Spleen (tissue), 11 donors: ENCODE measurements at regions not wholly inside any gene's neighbourhood (a gene's known extent, or its start where the extent isn't known, plus 50 kb on each side); places are given as distances from the start of the nearest gene placed in this dataset.

ENCODE experiments used
- DNase-seq: peaks from one replicate; pipeline ENCODE4 v3.0.0-alpha.2; 2020
- H3K27ac ChIP-seq, 8 donors: fragments of 200-600 bp; sonication (generic) in 7 of 8; 1 replicate in 4 of 8; 2 replicates in 4 of 8; pipeline versions ENCODE4 v1.5.0 to v1.8.0; 2016 to 2021; ENCODE audit warnings: inconsistent platforms in 4 of 8, mild to moderate bottlenecking in 4 of 8, moderate library complexity in 1 of 8
- H3K27me3 ChIP-seq, 7 donors: fragments of 200-600 bp; sonication (generic) in 6 of 7; replicated peaks in 1 of 7; 1 replicate in 4 of 7; 2 replicates in 3 of 7; pipeline versions ENCODE4 v1.5.0 to v1.8.0; 2016 to 2021; ENCODE audit warnings: inconsistent platforms in 3 of 7, mild to moderate bottlenecking in 1 of 7
- H3K36me3 ChIP-seq, 6 donors: fragments of 200-600 bp; sonication (generic) in 5 of 6; 1 replicate in 4 of 6; 2 replicates in 2 of 6; pipeline versions ENCODE4 v1.5.0 to v1.8.0; 2016 to 2021; ENCODE audit warnings: inconsistent platforms in 2 of 6
- H3K4me1 ChIP-seq, 6 donors: fragments of 200-600 bp; sonication (generic) in 5 of 6; 1 replicate in 3 of 6; 2 replicates in 3 of 6; pipeline versions ENCODE4 v1.5.0 to v1.8.0; 2016 to 2021; ENCODE audit warnings: inconsistent platforms in 3 of 6
- H3K4me3 ChIP-seq, 8 donors: fragments of 200-600 bp; sonication (generic) in 7 of 8; 1 replicate in 4 of 8; 2 replicates in 4 of 8; pipeline versions ENCODE4 v1.5.0 to v1.8.0; 2016 to 2021; ENCODE audit warnings: inconsistent platforms in 4 of 8, mild to moderate bottlenecking in 4 of 8, moderate library complexity in 2 of 8
- H3K9me3 ChIP-seq, 8 donors: fragments of 200-600 bp; sonication (generic) in 7 of 8; 1 replicate in 4 of 8; 2 replicates in 4 of 8; pipeline versions ENCODE4 v1.5.0 to v1.8.0; 2016 to 2021; ENCODE audit warnings: inconsistent platforms in 4 of 8
- POLR2A ChIP-seq, 3 donors: fragments of 450-650 bp; IDR thresholded peaks; one replicate each; pipeline ENCODE4 v1.5.1; 2017; ENCODE audit warnings: antibody characterized with exemption in 3 of 3, mild to moderate bottlenecking in 1 of 3
- POLR2AphosphoS5 ChIP-seq, 3 donors: sonication (generic); formaldehyde crosslinking; IDR thresholded peaks; one replicate each; pipeline ENCODE4 v1.5.1; 2017; ENCODE audit warnings: antibody characterized with exemption in 3 of 3
- WGBS, 5 donors: extraction: QIAGEN DNeasy Blood & Tissue Kit in 3 of 5; methylation state at CpG; one replicate each; pipeline versions ENCODE4 v1.1.5 to v1.1.7; 2013 to 2018; 5-methylcytosine and 5-hydroxymethylcytosine counted together
- intact Hi-C: fragments of 100-400 bp; cut with DNase I; formaldehyde crosslinking; loops from one replicate; pipeline ENCODE4 v1.15.0; 2023; ENCODE audit warnings: low total_unique reads
- TF ChIP-seq, protein P1 (sequence below), 11 experiments: fragments of 200-600 bp in 7 of 11; fragments of 450-650 bp in 4 of 11; sonication (generic) in 4 of 11; IDR thresholded peaks in 8 of 11; conservative IDR thresholded peaks in 3 of 11; 1 replicate in 7 of 11; 2 replicates in 4 of 11; pipeline versions ENCODE4 v1.4.0 to v1.8.0; 2016 to 2021; ENCODE audit warnings: antibody characterized with exemption in 11 of 11, inconsistent platforms in 4 of 11, mild to moderate bottlenecking in 1 of 11
- donor health status: healthy with polysubstance abuse.
- donor health status: DM: no; HTN: no; CAD: no; lungs with moderate emphysema.
- donor health status: DM: no; HTN: no; CAD: no.
- donor health status: Bipolar disorder and iron deficiency.
- donor health status: healthy.
- donor health status: DM: no; HTN: no; CAD: no.
- donor health status: DM: yes; HTN: yes; CAD: no.

DNA sequence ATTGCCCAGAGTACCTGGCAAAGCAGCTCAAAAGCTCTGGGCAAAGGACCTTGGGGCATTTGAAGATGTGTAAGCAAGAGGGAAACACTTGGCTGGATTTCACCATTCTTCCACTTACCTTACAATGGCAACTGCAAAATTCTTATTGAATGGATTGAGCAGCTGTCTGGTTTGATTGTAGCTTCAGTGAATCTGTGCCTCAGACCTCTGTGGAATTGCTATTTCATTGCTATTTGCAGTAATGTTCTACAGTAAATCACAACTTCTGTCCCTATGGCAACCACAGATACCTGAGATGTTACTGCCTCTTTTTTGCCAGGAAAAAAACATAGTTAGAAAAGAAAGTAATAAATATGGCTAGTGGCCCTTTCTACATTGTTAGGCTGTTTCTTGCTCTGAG is 519.5 kb downstream of the SUCLA2 start:
- no peak for DNase-seq
- Histone ChIP-seq H3K4me3 (no peak overlapping the region), H3K4me1 (no peaks in the 10 kb centered on the region), H3K36me3 (no peaks in the 10 kb centered on the region), H3K27me3 (no peaks in the 10 kb centered on the region), H3K9me3 (no peaks in the 10 kb centered on the region), H3K27ac (no peak overlapping the region)
- TF ChIP-seq POLR2AphosphoS5 (IDR thresholded peaks at IDR 0.05) = no peak
- TF ChIP-seq, protein P1, sequence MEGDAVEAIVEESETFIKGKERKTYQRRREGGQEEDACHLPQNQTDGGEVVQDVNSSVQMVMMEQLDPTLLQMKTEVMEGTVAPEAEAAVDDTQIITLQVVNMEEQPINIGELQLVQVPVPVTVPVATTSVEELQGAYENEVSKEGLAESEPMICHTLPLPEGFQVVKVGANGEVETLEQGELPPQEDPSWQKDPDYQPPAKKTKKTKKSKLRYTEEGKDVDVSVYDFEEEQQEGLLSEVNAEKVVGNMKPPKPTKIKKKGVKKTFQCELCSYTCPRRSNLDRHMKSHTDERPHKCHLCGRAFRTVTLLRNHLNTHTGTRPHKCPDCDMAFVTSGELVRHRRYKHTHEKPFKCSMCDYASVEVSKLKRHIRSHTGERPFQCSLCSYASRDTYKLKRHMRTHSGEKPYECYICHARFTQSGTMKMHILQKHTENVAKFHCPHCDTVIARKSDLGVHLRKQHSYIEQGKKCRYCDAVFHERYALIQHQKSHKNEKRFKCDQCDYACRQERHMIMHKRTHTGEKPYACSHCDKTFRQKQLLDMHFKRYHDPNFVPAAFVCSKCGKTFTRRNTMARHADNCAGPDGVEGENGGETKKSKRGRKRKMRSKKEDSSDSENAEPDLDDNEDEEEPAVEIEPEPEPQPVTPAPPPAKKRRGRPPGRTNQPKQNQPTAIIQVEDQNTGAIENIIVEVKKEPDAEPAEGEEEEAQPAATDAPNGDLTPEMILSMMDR (IDR thresholded peaks at IDR 0.05 in 8 of 11, conservative IDR thresholded peaks at IDR 0.05 in 3 of 11) = no peak
- TF ChIP-seq POLR2A (IDR thresholded peaks at IDR 0.05) = no peak
- intact Hi-C loops = no loop called here

DNA sequence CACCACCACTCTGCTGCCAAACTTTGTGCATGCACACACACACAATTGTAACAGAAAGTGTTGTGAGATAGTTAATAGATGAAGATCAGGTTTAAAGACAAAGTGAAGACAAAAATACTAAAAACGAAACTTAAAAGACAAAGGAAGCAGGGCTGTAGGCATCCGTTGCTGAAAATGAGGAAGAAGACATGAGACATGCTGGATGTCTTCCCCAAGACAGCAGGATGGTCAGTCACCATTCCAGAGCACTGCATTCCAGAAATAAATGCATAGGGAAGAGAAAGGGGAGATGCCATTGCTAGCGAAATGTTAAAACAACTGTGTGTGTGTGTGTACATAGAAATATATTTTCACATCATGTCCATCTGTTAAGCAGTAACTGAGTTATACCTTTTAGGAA is 520.1 kb downstream of the SUCLA2 start:
- H3K27ac ChIP-seq = no peak overlapping the region
- no peaks in the 10 kb centered on the region for H3K9me3 ChIP-seq
- WGBS, 5 donors = 34 to 50% (median 44%) methylated on average over 3 of the region's 3 CpGs
- no peaks in the 10 kb centered on the region for H3K4me1 ChIP-seq
- H3K36me3 ChIP-seq = no peaks in the 10 kb centered on the region
- intact Hi-C loops = no loop called here
- H3K27me3 ChIP-seq = no peaks in the 10 kb centered on the region
- no peak for TF ChIP-seq POLR2A (IDR thresholded peaks at IDR 0.05)
- TF ChIP-seq POLR2AphosphoS5 (IDR thresholded peaks at IDR 0.05) = no peak
- TF ChIP-seq, protein P1 (IDR thresholded peaks at IDR 0.05 in 8 of 11, conservative IDR thresholded peaks at IDR 0.05 in 3 of 11) = no peak
- H3K4me3 ChIP-seq = no peak overlapping the region
- no peak for DNase-seq

DNA sequence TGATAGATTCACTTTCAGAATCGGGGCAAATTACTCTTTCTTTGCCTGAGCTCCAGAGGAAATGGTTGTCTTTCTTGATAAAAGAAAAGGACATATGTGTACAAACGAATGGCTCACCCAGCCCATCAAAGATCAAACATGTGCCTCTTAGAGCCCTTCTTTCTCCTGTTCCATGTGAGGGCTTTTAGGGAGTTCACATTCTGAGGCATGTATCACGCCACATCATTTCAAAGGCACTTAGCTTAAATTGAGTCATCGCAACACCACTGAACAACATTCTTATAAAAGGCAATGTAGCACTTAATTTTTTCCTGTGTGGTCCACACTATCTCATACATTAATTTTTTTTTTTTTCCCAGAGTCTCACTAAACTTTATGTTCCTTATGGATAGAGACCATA is 521.0 kb downstream of the SUCLA2 start:
- Histone ChIP-seq H3K4me1 (no peaks in the 10 kb centered on the region), H3K4me3 (no peak overlapping the region), H3K36me3 (no peaks in the 10 kb centered on the region), H3K9me3 (no peaks in the 10 kb centered on the region), H3K27me3 (no peaks in the 10 kb centered on the region), H3K27ac (no peak overlapping the region)
- 71 to 80% (median 78%) methylated on average over 4 of the region's 4 CpGs for WGBS, 5 donors
- intact Hi-C loops = no loop called here
- DNase-seq = no peak
- TF ChIP-seq POLR2A (IDR thresholded peaks at IDR 0.05) (no peak), POLR2AphosphoS5 (IDR thresholded peaks at IDR 0.05) (no peak)
- TF ChIP-seq, protein P1 (IDR thresholded peaks at IDR 0.05 in 8 of 11, conservative IDR thresholded peaks at IDR 0.05 in 3 of 11) = no peak

DNA sequence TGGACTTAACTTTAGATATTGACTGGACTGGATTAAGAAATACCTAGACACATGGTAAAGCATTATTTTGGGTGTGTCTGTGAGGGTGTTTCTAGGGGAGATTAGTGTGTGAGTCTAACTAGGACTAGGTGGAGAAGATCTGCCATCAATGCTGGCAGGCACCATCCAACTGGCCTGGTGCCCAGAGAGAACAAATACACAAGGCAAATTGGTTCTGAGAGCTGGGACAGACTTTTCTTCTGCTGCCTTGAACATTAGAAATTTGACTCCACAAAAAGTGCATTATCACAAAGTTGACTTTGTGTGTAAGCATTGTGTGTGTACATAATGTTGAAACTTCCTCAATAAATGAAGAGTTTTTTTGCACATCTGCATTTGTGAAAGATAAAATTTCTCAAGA is 522.1 kb downstream of the SUCLA2 start:
- Histone ChIP-seq H3K27ac (no peak overlapping the region), H3K27me3 (no peaks in the 10 kb centered on the region), H3K4me3 (no peak overlapping the region), H3K36me3 (no peaks in the 10 kb centered on the region), H3K9me3 (no peaks in the 10 kb centered on the region), H3K4me1 (no peaks in the 10 kb centered on the region)
- no peak for DNase-seq
- TF ChIP-seq, protein P1 (IDR thresholded peaks at IDR 0.05 in 8 of 11, conservative IDR thresholded peaks at IDR 0.05 in 3 of 11) = no peak
- TF ChIP-seq POLR2AphosphoS5 (IDR thresholded peaks at IDR 0.05) (no peak), POLR2A (IDR thresholded peaks at IDR 0.05) (no peak)
- intact Hi-C loops = loop anchor here (10.0 kb wide), 1 partner anchor 64 kb away; no protein-coding TSS in a partner anchor
